Effector memory CD4-positive, alpha-beta T cell (primary cell): ENCODE measurements at regions not wholly inside any gene's neighbourhood (a gene's known extent, or its start where the extent isn't known, plus 50 kb on each side); places are given as distances from the start of the nearest gene placed in this dataset.
"Not testable (repeated sequence)": the region's sequence is repeated elsewhere in the genome, so short reads cannot be mapped to it uniquely, and the experiment has no call there.

Experiments used
- DNase-seq, 3 donors: peaks; one replicate each; pipeline ENCODE4 v3.0.0-alpha.2; 2020
- H3K27ac ChIP-seq: 2 replicates; pipeline ENCODE4 v1.7.0; 2013; ENCODE audit warnings: mild to moderate bottlenecking, low read length, moderate library complexity; ENCODE audit not compliant: insufficient read depth, poor library complexity, severe bottlenecking
- H3K27me3 ChIP-seq: replicated peaks from 2 replicates; pipeline ENCODE4 v1.7.0; 2013; ENCODE audit warnings: mild to moderate bottlenecking, low read length; ENCODE audit not compliant: insufficient read depth, control insufficient read depth, poor library complexity, severe bottlenecking
- H3K36me3 ChIP-seq: 2 replicates; pipeline ENCODE4 v1.7.0; 2013; ENCODE audit warnings: mild to moderate bottlenecking, low read length, moderate library complexity; ENCODE audit not compliant: control insufficient read depth, insufficient read depth
- H3K4me1 ChIP-seq: 2 replicates; pipeline ENCODE4 v1.7.0; 2013; ENCODE audit warnings: low read length, mild to moderate bottlenecking; ENCODE audit not compliant: control insufficient read depth, insufficient read depth, poor library complexity, severe bottlenecking
- H3K4me3 ChIP-seq: 2 replicates; pipeline ENCODE4 v1.7.0; 2013; ENCODE audit warnings: low read length, low read depth, mild to moderate bottlenecking; ENCODE audit not compliant: insufficient read depth, poor library complexity, severe bottlenecking
- H3K9me3 ChIP-seq: 2 replicates; pipeline ENCODE4 v1.7.0; 2013; ENCODE audit warnings: mild to moderate bottlenecking, low read length, moderate library complexity; ENCODE audit not compliant: control insufficient read depth

DNA sequence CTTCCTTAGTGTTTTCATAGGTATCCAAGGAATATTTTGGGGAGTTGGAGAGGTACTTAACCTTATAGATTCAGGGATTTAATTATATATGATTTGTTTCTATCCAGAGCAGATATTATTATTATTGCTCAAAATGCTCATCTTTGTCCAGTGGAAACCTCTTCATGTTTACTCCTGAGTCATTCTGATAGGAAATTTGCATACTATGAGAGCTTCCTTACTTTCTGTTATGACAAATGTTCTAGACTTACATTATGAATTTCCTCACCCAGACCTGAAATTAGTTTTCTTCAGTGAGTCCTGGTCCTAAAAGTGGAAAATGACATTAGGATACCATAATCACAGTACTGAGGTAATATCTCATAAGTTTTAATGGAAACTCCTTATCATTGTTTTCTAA, 57.5 kb upstream of the PLPPR5 start:
- no peaks in the 10 kb centered on the region for H3K36me3 ChIP-seq

DNA sequence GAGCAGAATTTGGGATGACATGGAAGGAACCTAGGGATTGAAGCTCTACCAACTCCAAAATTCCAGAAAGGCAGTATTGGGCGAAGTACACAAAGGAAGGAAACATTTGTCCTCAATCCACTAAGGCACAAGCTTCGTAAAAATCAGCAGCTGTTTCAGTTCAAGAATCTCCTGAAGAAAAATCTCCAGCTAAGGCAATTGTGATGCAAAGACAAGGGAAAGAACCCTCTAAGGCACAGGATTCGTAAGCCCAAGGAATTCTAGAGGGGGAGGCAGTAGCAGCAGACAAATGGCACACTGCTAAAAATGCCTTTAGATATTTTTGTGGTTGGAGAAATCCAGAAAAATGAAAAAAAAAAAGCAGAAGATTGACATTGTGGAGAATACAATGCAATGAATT, 64.5 kb upstream of the PLPPR5 start:
- Histone ChIP-seq H3K4me1 (no peaks in the 10 kb centered on the region), H3K36me3 (no peaks in the 10 kb centered on the region), H3K27ac (no peak overlapping the region), H3K9me3 (no peaks in the 10 kb centered on the region), H3K27me3 (no peaks in the 10 kb centered on the region), H3K4me3 (no peak overlapping the region)
- no peak for DNase-seq

More for the DNA sequence above, 57.5 kb upstream of the PLPPR5 start:
- no peak overlapping the region for H3K27ac ChIP-seq
- no peaks in the 10 kb centered on the region for H3K27me3 ChIP-seq
- no peaks in the 10 kb centered on the region for H3K9me3 ChIP-seq
- H3K4me3 ChIP-seq, result no peak overlapping the region
- no peaks in the 10 kb centered on the region for H3K4me1 ChIP-seq
- DNase-seq, result no peak

DNA sequence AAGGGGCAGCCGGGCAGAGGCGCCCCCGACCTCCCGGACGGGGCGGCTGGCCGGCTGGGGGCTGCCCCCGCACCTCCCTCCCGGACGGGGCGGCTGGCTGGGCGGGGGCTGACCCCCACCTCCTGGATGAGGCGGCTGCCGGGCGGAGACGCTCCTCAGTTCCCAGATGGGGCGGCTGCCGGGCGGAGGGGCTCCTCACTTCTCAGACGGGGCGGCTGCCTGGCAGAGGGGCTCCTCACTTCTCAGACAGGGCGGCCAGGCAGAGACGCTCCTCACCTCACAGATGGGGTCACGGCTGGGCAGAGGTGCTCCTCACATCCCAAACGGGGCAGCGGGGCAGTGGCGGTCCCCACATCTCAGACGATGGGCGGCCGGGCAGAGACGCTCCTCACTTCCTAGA, 73.9 kb upstream of the PLPPR5 start:
- not testable (repeated sequence) for H3K36me3 ChIP-seq, H3K27ac ChIP-seq, H3K9me3 ChIP-seq, H3K4me1 ChIP-seq, DNase-seq, H3K4me3 ChIP-seq, H3K27me3 ChIP-seq

DNA sequence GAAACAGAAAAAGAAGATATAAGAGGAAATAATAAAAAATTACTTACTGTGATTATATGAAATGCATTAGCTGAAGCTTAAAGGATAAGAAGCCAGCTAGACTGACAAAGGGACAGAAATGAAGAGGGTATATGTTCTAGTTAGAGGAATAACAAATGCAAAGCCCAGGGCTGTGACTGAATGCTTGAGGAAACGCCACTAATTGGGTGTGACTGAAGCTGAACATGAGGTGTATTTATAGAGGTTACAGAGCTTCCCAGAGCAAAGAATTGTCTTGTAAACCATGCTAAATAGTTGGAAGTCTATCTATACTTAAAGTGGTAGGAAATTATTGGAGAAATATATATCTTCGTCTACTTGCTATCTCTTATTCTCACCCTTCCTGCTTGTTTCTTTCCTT, 77.7 kb upstream of the PLPPR5 start:
- Histone ChIP-seq H3K36me3 (no peaks in the 10 kb centered on the region), H3K27ac (no peak overlapping the region), H3K4me1 (no peaks in the 10 kb centered on the region), H3K27me3 (no peaks in the 10 kb centered on the region), H3K4me3 (no peak overlapping the region), H3K9me3 (no peaks in the 10 kb centered on the region)
- DNase-seq, result no peak

DNA sequence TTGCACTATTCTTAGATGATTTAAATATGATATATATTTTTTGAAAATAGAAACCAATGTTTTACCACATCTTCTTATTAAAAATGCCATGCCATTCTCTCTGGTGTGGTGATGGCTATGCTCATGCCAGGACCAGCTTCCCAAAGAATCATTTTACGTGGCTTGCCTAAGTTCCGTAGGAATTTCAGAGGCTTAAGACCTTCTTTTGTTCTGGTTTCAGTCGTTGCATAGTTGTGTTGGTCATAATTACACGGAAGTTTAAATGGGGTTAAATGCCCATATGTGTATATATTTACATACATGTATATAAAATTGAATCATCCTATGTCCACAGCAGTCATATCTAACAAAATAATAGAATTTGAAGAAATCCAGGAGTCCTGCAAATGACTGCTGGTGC, 78.7 kb upstream of the PLPPR5 start:
- no peak overlapping the region for H3K27ac ChIP-seq
- no peaks in the 10 kb centered on the region for H3K4me1 ChIP-seq
- H3K27me3 ChIP-seq, result no peaks in the 10 kb centered on the region
- H3K4me3 ChIP-seq, result no peak overlapping the region
- DNase-seq, result no peak
- H3K36me3 ChIP-seq, result no peaks in the 10 kb centered on the region
- H3K9me3 ChIP-seq, result no peaks in the 10 kb centered on the region

DNA sequence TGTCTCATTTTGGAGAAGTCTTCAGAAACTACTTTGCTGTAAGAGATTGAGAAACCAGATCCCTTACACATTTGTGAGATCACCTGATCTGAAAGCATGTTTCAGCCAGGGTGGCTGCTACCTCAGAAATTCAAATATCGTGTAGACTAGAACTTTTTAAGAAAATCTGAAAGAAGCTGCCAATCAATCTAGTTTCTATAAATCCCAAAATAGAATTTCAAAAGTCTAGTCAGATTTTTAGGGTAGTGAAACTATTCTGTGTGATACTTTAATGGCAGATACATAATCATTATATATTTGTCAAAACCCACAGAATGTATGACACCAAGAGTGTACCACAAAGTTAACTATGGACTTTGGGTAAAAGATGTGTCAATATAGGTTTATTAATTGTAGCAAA, 79.9 kb upstream of the PLPPR5 start:
- no peaks in the 10 kb centered on the region for H3K36me3 ChIP-seq
- H3K9me3 ChIP-seq, result no peaks in the 10 kb centered on the region
- H3K4me1 ChIP-seq, result no peaks in the 10 kb centered on the region
- no peaks in the 10 kb centered on the region for H3K27me3 ChIP-seq
- DNase-seq, result no peak
- H3K27ac ChIP-seq, result no peak overlapping the region
- no peak overlapping the region for H3K4me3 ChIP-seq

DNA sequence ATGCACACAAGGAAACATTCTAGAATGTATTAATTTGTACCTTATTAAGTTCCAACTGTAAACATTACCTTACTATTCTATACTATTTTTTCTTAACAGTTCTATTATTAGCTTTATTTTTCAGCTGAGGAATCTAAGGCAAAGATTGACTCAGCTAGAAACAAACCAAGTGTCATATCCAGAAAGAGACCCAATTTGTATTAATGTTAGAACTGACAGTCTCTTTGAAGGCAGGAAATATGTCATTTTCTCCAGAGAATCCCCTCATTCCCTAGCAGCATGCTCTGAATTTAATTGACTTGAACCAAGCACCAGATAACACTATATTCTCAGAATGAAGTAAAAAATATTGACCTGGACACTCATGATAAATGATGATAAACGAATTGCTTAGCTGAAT, 81.4 kb upstream of the PLPPR5 start:
- Histone ChIP-seq H3K36me3 (no peaks in the 10 kb centered on the region), H3K4me3 (no peak overlapping the region), H3K4me1 (no peaks in the 10 kb centered on the region), H3K27me3 (no peaks in the 10 kb centered on the region), H3K9me3 (no peaks in the 10 kb centered on the region), H3K27ac (no peak overlapping the region)
- no peak for DNase-seq

DNA sequence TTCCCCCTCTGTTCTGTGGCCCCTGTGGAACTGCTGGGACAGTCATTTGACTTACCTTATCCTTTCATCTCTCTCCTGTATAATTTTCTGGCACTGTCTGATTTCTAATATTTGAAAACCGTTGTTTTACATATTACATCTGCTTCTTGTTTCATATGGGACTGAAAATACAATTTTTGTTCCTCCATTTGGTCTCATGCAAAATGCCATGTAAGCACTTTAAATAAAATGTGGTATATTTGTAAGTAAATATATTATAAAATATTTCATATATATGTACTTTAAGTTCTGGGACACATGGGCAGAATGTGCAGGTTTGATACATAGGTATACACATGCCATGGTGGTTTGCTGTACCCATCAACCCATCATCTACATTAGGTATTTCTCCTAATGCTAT, 93.9 kb upstream of the PLPPR5 start:
- Histone ChIP-seq H3K4me3 (no peak overlapping the region), H3K4me1 (no peaks in the 10 kb centered on the region)

DNA sequence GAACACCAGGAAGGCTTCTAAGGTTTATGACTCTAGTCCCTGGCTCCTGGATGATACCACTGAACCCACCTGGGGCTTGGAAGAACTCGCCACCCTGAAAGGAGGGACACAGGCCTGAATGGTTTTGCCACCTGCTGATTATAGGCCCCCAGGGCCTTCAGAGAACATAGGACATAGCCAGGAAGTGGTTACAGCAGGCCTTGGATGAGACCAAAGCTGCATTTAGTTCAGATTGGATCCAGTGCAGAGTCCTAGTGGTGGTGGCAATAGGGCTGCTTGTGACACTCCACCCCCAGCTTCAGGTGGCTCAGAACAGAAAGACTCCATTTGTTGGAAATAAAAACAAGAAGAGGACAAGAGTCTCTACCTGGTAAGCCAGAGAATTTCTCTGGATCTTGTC, 101.6 kb upstream of the PLPPR5 start:
- H3K4me1 ChIP-seq, result no peaks in the 10 kb centered on the region
- H3K4me3 ChIP-seq, result no peak overlapping the region
- no peak overlapping the region for H3K27ac ChIP-seq
- no peaks in the 10 kb centered on the region for H3K9me3 ChIP-seq
- H3K27me3 ChIP-seq, result no peaks in the 10 kb centered on the region
- no peaks in the 10 kb centered on the region for H3K36me3 ChIP-seq
- no peak for DNase-seq

More for the DNA sequence above, 93.9 kb upstream of the PLPPR5 start:
- Histone ChIP-seq H3K9me3 (no peaks in the 10 kb centered on the region), H3K27ac (no peak overlapping the region), H3K27me3 (no peaks in the 10 kb centered on the region), H3K36me3 (no peaks in the 10 kb centered on the region)
- DNase-seq, result no peak

DNA sequence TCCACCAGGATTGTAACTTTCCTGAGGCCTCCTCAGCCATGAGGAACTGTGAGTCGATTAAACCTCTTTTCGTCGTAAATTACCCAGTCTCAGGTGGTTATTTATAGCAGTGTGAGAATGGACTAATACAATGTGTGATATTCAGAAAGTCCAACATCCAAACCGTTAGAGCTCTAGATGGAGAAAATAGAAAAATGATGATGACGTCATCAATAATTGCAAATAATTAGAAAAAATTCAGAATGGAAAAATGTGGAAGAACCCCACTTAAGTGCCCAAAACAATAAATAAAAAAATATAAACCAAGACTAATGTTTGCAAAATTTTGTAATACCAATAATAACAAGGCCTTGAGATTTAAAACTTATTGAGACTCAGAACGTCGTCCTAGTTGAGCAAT, 103.0 kb upstream of the PLPPR5 start:
- Histone ChIP-seq H3K4me3 (no peak overlapping the region), H3K27me3 (no peaks in the 10 kb centered on the region), H3K9me3 (no peaks in the 10 kb centered on the region), H3K27ac (no peak overlapping the region), H3K4me1 (no peaks in the 10 kb centered on the region), H3K36me3 (no peaks in the 10 kb centered on the region)
- no peak for DNase-seq
